Erythroblast (primary cell): ENCODE measurements at regions not wholly inside any gene's neighbourhood (a gene's known extent, or its start where the extent isn't known, plus 50 kb on each side); places are given as distances from the start of the nearest gene placed in this dataset.

Experiments used
- GATA1 ChIP-seq: IDR thresholded peaks from 2 replicates; pipeline ENCODE4 v1.6.1; 2011; ENCODE audit warnings: low read depth, mild to moderate bottlenecking, control low read depth, low read length, moderate library complexity
- POLR2A ChIP-seq: IDR thresholded peaks from 2 replicates; pipeline ENCODE4 v1.6.1; 2011; ENCODE audit warnings: mild to moderate bottlenecking, low read length

DNA sequence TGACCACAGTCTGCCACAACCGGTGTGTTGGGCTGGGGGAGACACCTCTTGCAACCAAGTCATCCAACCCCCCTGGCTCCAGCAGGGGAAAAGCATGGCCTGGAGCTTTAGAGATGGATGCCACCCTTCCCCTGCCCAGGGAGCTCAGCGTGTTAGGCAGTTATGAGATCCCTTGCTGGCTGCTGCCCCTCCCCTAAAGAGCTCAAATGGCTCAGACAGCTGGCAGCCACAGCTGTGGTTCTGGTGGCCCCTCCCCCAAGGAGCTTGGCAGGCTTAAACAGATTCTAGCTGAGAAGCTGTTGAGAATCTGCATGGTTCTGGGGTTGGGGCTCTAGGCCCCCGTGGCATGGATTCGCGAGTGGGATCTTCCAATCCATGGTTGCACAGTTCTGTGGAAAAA, 64.7 kb downstream of the TEX51 start:
- TF ChIP-seq POLR2A (no peak), GATA1 (no peak)
